ENCODE measurements at regions not wholly inside any gene's neighbourhood (a gene's known extent, or its start where the extent isn't known, plus 50 kb on each side); places are given as distances from the start of the nearest gene placed in this dataset.
"Not testable (repeated sequence)": the region's sequence is repeated elsewhere in the genome, so short reads cannot be mapped to it uniquely, and the experiment has no call there.

GRCh38 chr10:56096226-56096517, 264.9 kb downstream of the ZWINT start:
- DNase-seq: no peak

- no peak for DNase-seq
Observed at GRCh38 chr10:56095506-56096225, 265.4 kb downstream of the ZWINT start.

GRCh38 chr10:56093645-56094044, 267.4 kb downstream of the ZWINT start:
- not testable (repeated sequence) for DNase-seq

- DNase-seq: no peak
Observed at GRCh38 chr10:56091872-56092271, 269.2 kb downstream of the ZWINT start.

- no peak for DNase-seq
Observed at GRCh38 chr10:56090914-56091540, 270.0 kb downstream of the ZWINT start.

- DNase-seq: no peak
Observed at GRCh38 chr10:56085406-56086122, 275.5 kb downstream of the ZWINT start.

- DNase-seq: no peak
Observed at GRCh38 chr10:56082169-56082568, 278.9 kb downstream of the ZWINT start.

GRCh38 chr10:56068473-56069263, 292.4 kb downstream of the ZWINT start:
- no peak for DNase-seq

GRCh38 chr10:56068040-56068439, 293.0 kb downstream of the ZWINT start:
- DNase-seq: no peak

GRCh38 chr10:56063642-56064041, 297.4 kb downstream of the ZWINT start:
- DNase-seq: no peak

- no peak for DNase-seq
Observed at GRCh38 chr10:56057860-56058259, 303.2 kb downstream of the ZWINT start.

- no peak for DNase-seq
Observed at GRCh38 chr10:56035489-56035888, 325.6 kb downstream of the ZWINT start.

- no peak for DNase-seq
Observed at GRCh38 chr10:56028298-56029132, 332.5 kb downstream of the ZWINT start.

- DNase-seq: no peak
Observed at GRCh38 chr10:56012101-56012500, 349.0 kb downstream of the ZWINT start.

- DNase-seq: no peak
Observed at GRCh38 chr10:56003555-56003954, 357.5 kb downstream of the ZWINT start.

GRCh38 chr10:55989188-55989587, 371.9 kb downstream of the ZWINT start:
- DNase-seq: no peak

GRCh38 chr10:55979203-55979602, 381.9 kb downstream of the ZWINT start:
- DNase-seq: no peak

GRCh38 chr10:55966101-55966500, 395.0 kb downstream of the ZWINT start:
- DNase-seq: peak; percentile 24 to 38

- no peak for DNase-seq
Observed at GRCh38 chr10:55943403-55943802, 417.7 kb downstream of the ZWINT start.

- no peak for DNase-seq
Observed at GRCh38 chr10:55929291-55929690, 431.8 kb downstream of the ZWINT start.

GRCh38 chr10:55899472-55900147, 461.4 kb downstream of the ZWINT start:
- not testable (repeated sequence) for DNase-seq

GRCh38 chr10:55897490-55897921, 463.6 kb downstream of the ZWINT start:
- no peak for DNase-seq
